Type B pancreatic cell (in vitro differentiated cells): ENCODE measurements at regions not wholly inside any gene's neighbourhood (a gene's known extent, or its start where the extent isn't known, plus 50 kb on each side); places are given as distances from the start of the nearest gene placed in this dataset.
"Not testable (repeated sequence)": the region's sequence is repeated elsewhere in the genome, so short reads cannot be mapped to it uniquely, and the experiment has no call there.

Experiments used
- DNase-seq: peaks from one replicate; pipeline ENCODE4 v3.0.0; 2021; ENCODE audit warnings: mixed read lengths; ENCODE audit not compliant: unreplicated experiment; ENCODE audit errors: extremely low spot score
- H3K27ac Mint-ChIP-seq: 2 replicates; pipeline ENCODE4 v1.8.0; 2021; ENCODE audit warnings: mild to moderate bottlenecking, mixed read lengths
- H3K27me3 Mint-ChIP-seq: 2 replicates; pipeline ENCODE4 v1.8.0; 2021; ENCODE audit warnings: mixed read lengths
- H3K36me3 Mint-ChIP-seq: 2 replicates; pipeline ENCODE4 v1.8.0; 2021; ENCODE audit warnings: mixed read lengths
- H3K4me1 Mint-ChIP-seq: one replicate; pipeline ENCODE4 v1.8.0; 2021; ENCODE audit warnings: mixed read lengths; ENCODE audit not compliant: unreplicated experiment
- H3K4me3 Mint-ChIP-seq: 2 replicates; pipeline ENCODE4 v1.8.0; 2021; ENCODE audit warnings: mild to moderate bottlenecking, mixed read lengths
- H3K9me3 Mint-ChIP-seq: 2 replicates; pipeline ENCODE4 v1.8.0; 2021; ENCODE audit warnings: mixed read lengths
- TF ChIP-seq, protein P1 (sequence below): fragments of 200-600 bp; sonication (generic); conservative IDR thresholded peaks from 2 replicates; pipeline ENCODE4 v1.5.0; 2021; ENCODE audit warnings: antibody characterized with exemption, mild to moderate bottlenecking

DNA sequence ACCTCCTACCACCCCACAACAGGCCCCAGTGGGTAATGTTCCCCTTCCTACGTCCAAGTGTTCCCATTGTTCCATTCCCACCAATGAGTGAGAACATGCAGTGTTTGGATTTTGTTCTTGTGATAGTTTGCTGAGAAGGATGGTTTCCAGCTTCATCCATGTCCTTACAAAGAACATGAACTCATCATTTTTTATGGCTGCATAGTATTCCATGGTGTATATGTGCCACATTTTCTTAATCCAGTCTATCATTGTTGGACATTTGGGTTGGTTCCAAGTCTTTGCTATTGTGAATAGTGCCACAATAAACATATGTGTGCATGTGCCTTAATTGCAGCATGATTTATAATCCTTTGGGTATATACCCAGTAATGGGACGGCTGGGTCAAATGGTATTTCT is 81.6 kb downstream of the P2RY10 start:
- not testable (repeated sequence) for DNase-seq, H3K27me3 Mint-ChIP-seq, H3K4me1 Mint-ChIP-seq, H3K9me3 Mint-ChIP-seq, H3K36me3 Mint-ChIP-seq, H3K27ac Mint-ChIP-seq, H3K4me3 Mint-ChIP-seq

DNA sequence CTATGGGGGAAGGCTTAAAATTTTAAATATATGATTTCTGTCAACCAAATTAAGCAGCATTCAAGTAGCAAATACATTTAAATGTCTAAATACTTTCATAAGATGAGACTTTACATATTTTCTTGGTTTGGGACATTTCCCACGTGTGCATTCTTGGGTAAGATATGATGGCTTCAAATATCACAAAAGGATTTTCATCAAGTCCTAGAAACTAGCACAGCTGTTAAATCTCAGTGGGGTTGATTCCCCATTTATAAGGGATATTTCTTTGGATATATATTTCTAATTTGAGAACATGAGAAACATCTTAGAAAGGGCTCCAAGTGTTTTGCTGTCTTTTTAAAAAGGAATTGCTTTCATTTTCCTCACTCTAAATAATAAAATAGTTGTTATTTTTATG is 90.2 kb downstream of the P2RY10 start:
- TF ChIP-seq, protein P1, sequence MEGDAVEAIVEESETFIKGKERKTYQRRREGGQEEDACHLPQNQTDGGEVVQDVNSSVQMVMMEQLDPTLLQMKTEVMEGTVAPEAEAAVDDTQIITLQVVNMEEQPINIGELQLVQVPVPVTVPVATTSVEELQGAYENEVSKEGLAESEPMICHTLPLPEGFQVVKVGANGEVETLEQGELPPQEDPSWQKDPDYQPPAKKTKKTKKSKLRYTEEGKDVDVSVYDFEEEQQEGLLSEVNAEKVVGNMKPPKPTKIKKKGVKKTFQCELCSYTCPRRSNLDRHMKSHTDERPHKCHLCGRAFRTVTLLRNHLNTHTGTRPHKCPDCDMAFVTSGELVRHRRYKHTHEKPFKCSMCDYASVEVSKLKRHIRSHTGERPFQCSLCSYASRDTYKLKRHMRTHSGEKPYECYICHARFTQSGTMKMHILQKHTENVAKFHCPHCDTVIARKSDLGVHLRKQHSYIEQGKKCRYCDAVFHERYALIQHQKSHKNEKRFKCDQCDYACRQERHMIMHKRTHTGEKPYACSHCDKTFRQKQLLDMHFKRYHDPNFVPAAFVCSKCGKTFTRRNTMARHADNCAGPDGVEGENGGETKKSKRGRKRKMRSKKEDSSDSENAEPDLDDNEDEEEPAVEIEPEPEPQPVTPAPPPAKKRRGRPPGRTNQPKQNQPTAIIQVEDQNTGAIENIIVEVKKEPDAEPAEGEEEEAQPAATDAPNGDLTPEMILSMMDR: no peak

DNA sequence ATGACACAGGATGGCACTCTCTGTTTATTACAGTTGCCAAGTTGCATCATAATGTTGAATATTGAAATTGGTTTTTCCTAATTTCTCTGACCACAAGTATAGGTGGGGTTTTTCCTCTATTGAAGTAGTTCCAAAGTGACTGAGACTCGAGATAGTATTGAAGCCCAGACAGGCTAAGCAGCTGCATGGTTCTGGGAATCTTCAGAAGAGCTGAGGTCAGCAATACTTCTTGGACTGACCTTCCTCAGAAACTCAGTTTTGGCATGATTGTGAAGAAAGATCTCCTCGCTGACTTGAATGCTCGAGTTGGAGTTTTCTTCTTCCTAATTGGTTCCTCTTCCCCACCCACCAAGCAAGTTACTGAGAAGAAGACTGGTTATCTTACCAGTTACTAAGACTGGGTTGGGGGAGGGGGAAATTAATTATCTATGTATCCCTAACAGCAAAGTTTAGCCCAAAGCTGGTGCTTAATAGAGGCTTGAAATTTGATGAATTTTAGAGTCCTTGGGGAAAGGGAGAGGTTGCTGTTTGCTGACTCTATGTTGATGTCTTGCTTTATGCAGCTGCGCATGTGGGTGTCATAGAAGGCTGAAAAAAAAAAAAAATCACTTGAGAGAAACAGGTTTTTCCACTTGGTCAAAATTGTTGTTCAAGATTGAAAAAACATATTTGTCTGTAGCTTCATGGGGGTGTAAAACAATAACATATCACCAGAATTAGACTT is 91.1 kb downstream of the P2RY10 start:
- no peaks in the 10 kb centered on the region for H3K9me3 Mint-ChIP-seq
- H3K4me1 Mint-ChIP-seq: no peaks in the 10 kb centered on the region
- no peaks in the 10 kb centered on the region for H3K36me3 Mint-ChIP-seq
- no peak overlapping the region for H3K4me3 Mint-ChIP-seq
- no peaks in the 10 kb centered on the region for H3K27me3 Mint-ChIP-seq
- DNase-seq: no peak
- no peak overlapping the region for H3K27ac Mint-ChIP-seq
- TF ChIP-seq, protein P1: no peak

More for the DNA sequence above, 90.2 kb downstream of the P2RY10 start:
- H3K9me3 Mint-ChIP-seq: no peaks in the 10 kb centered on the region
- DNase-seq: no peak
- H3K4me1 Mint-ChIP-seq: no peaks in the 10 kb centered on the region
- no peaks in the 10 kb centered on the region for H3K36me3 Mint-ChIP-seq
- H3K27me3 Mint-ChIP-seq: no peaks in the 10 kb centered on the region
- no peak overlapping the region for H3K27ac Mint-ChIP-seq
- H3K4me3 Mint-ChIP-seq: no peak overlapping the region

DNA sequence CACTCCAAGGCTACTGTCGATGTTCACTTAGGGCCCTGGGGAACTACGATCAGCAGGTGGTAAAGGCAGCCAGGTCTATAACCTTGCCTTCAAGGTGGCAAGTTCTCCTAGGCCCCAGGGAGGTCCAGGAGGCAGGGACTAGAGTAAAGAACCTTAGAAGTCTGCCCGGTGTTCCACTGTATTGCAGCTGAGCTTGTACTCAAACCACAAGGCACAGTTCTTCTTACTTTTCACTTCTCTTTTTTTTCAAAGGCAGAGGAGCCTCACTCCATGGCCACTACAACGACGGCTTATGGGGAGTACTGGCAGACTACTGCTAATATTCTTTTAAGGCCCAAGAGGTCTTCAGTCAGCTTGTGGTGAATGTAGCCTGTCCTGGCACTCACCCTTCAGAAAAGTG is 78.8 kb upstream of the GPR174 start:
- peaks cover 4% of the 10 kb centered on the region for H3K9me3 Mint-ChIP-seq

DNA sequence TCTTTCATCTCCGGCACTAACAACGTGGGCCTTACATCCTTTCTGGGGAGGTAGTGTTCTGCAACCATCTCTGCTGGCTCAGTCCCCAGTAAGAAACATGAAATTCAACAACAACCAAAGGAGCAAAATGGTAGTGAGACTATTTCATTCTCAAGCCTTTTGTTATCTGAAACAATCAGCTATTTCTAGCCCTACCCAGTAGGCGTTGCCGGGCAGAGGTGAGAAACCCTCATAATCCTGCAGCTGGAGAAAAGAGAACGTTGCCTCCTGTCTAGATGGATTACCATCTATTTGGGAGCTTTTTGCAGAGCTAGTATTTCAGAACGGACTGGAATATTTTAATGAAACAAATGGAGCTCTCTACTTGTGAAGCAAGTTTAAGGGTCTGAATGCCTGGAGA is 66.4 kb upstream of the GPR174 start:
- no peaks in the 10 kb centered on the region for H3K4me1 Mint-ChIP-seq
- H3K36me3 Mint-ChIP-seq: no peaks in the 10 kb centered on the region
- H3K9me3 Mint-ChIP-seq: no peaks in the 10 kb centered on the region
- H3K4me3 Mint-ChIP-seq: no peak overlapping the region
- TF ChIP-seq, protein P1: no peak
- no peak for DNase-seq
- H3K27me3 Mint-ChIP-seq: peaks cover 3% of the 10 kb centered on the region
- H3K27ac Mint-ChIP-seq: no peak overlapping the region

More for the DNA sequence above, 78.8 kb upstream of the GPR174 start:
- H3K36me3 Mint-ChIP-seq: no peaks in the 10 kb centered on the region
- no peaks in the 10 kb centered on the region for H3K4me1 Mint-ChIP-seq
- H3K4me3 Mint-ChIP-seq: no peak overlapping the region
- DNase-seq: no peak
- TF ChIP-seq, protein P1: no peak
- no peak overlapping the region for H3K27ac Mint-ChIP-seq
- H3K27me3 Mint-ChIP-seq: no peaks in the 10 kb centered on the region

DNA sequence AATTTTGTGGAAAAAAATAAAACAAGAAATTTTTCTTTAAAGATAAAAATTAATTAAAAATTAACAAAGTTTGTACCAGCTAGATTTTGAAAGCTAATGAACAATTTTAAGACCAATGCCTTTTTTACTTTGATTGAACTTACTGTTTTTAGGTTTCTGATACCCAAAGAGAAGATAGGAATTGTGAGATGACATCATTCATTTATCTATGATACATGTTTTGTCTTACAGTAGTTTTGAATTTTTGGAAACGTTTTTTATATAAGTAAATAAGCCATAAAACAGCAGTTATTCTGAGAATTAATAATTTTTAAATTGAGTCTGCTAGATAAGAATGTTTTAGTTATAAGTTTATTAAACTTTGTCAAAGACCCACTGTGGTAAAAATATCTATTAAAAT is 65.0 kb upstream of the GPR174 start:
- Mint-ChIP-seq H3K36me3 (no peaks in the 10 kb centered on the region), H3K9me3 (no peaks in the 10 kb centered on the region), H3K27me3 (peaks cover 3% of the 10 kb centered on the region), H3K27ac (no peak overlapping the region), H3K4me3 (no peak overlapping the region), H3K4me1 (no peaks in the 10 kb centered on the region)
- no peak for DNase-seq
- TF ChIP-seq, protein P1: no peak
